Peyer's patch (tissue), 4 donors: ENCODE measurements at regions not wholly inside any gene's neighbourhood (a gene's known extent, or its start where the extent isn't known, plus 50 kb on each side); places are given as distances from the start of the nearest gene placed in this dataset.

Source experiments
- POLR2A ChIP-seq, 2 donors: fragments of 450-650 bp; IDR thresholded peaks; one replicate each; pipeline ENCODE4 v1.5.1; 2017; ENCODE audit warnings: antibody characterized with exemption in 2 of 2, mild to moderate bottlenecking in 2 of 2, moderate library complexity in 2 of 2
- TF ChIP-seq, protein P1 (sequence below), 6 experiments: fragments of 450-650 bp in 4 of 6; fragments of 200-600 bp in 2 of 6; sonication (generic) in 1 of 6; IDR thresholded peaks; one replicate each; pipeline ENCODE4 v1.5.1; 2017 to 2019; ENCODE audit warnings: antibody characterized with exemption in 6 of 6, mild to moderate bottlenecking in 3 of 6, moderate library complexity in 1 of 6

DNA sequence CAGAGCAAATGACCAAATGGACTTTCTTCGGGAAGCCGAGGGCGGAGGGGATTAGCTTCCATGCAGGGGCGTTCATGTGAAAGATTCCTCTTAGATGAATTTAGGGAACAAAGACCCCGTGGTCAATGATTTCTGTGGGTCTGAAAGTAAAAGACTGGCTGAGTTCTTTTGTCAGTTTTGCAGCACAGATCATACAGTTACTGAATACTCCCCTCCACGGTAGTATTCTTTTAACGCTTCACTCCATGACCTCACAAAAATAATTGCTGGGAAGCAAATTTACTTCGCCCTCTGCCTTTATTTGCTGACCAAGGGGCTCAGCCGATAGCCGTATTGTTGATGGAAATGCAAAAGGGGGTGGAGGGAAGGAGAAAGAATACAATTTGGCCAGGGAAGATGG is 86.0 kb upstream of the SALL4 start:
- TF ChIP-seq POLR2A (IDR thresholded peaks at IDR 0.05), result no peak
- TF ChIP-seq, protein P1, sequence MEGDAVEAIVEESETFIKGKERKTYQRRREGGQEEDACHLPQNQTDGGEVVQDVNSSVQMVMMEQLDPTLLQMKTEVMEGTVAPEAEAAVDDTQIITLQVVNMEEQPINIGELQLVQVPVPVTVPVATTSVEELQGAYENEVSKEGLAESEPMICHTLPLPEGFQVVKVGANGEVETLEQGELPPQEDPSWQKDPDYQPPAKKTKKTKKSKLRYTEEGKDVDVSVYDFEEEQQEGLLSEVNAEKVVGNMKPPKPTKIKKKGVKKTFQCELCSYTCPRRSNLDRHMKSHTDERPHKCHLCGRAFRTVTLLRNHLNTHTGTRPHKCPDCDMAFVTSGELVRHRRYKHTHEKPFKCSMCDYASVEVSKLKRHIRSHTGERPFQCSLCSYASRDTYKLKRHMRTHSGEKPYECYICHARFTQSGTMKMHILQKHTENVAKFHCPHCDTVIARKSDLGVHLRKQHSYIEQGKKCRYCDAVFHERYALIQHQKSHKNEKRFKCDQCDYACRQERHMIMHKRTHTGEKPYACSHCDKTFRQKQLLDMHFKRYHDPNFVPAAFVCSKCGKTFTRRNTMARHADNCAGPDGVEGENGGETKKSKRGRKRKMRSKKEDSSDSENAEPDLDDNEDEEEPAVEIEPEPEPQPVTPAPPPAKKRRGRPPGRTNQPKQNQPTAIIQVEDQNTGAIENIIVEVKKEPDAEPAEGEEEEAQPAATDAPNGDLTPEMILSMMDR (IDR thresholded peaks at IDR 0.05), result no peak
